NCI-H345 treated with DMSO at 0.1 percent for 48 hours (cell line): ENCODE measurements at regions not wholly inside any gene's neighbourhood (a gene's known extent, or its start where the extent isn't known, plus 50 kb on each side); places are given as distances from the start of the nearest gene placed in this dataset.

Experiments
- DNase-seq: peaks from one replicate; lab custom pipeline; 2025; ENCODE audit not compliant: unreplicated experiment; lab: John Stamatoyannopoulos, UW

GRCh38 chr5:148708854-148709253, 54.5 kb upstream of the HTR4 start:
- no peak for DNase-seq

DNA sequence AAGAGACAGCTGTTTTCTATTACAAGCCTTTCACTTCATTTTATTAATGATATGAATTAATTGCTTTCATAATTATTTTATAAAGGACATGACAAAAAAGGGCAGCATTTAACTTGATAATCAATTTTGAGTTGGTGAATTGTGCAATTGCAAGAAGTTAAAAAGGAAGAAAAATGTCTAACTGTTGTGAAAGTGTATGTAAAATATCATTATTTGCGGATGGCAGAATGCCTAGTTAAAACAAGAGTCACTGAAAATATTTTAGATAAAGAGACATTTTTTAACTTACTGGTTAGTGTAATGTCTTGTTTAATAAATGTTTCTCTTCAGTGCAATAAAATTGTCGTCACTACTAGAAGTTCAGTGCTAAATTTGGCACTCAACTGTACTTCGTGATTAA, 57.6 kb upstream of the HTR4 start:
- DNase-seq = no peak

GRCh38 chr5:148713735-148714508, 59.6 kb upstream of the HTR4 start:
- DNase-seq = no peak

GRCh38 chr5:148716716-148717115, 62.4 kb upstream of the HTR4 start:
- DNase-seq = no peak

GRCh38 chr5:148717668-148718067, 63.3 kb upstream of the HTR4 start:
- DNase-seq = no peak

DNA sequence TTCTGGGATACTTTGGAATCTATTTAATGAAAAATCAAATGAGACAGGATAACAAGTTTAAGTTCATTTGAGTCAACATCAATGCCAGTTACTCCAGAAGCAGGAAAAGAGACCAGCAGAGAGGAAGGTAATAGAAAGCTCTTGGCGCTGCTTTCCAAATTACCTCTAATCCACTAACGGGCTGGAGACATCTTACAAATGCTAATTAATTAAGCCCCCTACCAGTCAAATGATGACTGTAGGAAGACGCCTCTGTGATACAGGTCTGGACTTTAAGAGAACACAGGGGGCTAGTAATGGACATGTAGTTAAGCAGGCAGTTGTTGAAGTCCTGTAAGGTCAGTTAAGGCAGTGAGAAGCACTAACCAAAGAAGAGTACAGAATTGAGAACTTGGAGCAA, 65.3 kb upstream of the HTR4 start:
- no peak for DNase-seq

- DNase-seq = no peak
Measured at GRCh38 chr5:148720257-148720656, 65.9 kb upstream of the HTR4 start.

GRCh38 chr5:148723143-148723542, 68.8 kb upstream of the HTR4 start:
- no peak for DNase-seq

- no peak for DNase-seq
Measured at GRCh38 chr5:148725675-148726074, 71.3 kb upstream of the HTR4 start.

DNA sequence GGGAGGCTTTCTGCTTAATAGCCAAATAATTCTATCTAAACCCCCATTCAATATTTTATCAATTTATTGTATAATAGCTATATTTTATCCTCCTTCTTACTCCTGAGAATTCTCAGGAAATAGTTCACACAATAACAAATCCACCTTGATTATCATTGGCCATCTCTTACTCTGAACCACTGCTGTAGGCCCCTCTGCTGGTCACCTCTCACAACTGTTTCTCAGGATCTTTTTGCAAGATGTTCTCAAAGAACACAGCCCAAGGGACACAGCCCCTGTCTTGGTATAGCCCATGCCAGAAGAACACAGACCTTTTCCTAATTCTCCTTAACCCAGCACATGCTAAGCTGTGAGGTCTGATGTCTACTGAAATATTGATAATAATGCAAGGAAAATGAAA, 74.9 kb upstream of the HTR4 start:
- DNase-seq = peak; percentile 32

DNA sequence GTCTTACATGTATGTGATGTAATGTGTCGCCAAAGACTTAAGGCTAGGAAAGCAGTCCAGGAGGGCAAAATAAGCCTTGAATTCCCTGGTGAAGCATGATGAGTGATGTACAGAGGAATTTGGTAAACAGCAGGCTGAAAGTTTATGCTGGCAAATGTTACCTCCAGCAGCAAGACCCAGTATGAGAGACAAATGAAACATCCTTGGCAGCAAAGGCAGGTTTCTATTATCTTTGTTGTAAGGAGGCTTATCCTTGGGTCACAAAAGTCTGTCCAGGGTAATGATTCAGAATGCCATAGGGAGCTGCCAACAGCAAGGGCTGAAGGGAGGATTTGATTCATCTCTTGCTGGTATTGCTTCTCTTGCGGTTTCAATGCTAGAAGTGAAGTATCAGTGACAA, 75.9 kb upstream of the HTR4 start:
- DNase-seq = no peak

- DNase-seq = peak; percentile 90
Measured at GRCh38 chr5:148730942-148731898, 76.9 kb upstream of the HTR4 start.

- DNase-seq = no peak
Measured at GRCh38 chr5:148732692-148733091, 78.4 kb upstream of the HTR4 start.

DNA sequence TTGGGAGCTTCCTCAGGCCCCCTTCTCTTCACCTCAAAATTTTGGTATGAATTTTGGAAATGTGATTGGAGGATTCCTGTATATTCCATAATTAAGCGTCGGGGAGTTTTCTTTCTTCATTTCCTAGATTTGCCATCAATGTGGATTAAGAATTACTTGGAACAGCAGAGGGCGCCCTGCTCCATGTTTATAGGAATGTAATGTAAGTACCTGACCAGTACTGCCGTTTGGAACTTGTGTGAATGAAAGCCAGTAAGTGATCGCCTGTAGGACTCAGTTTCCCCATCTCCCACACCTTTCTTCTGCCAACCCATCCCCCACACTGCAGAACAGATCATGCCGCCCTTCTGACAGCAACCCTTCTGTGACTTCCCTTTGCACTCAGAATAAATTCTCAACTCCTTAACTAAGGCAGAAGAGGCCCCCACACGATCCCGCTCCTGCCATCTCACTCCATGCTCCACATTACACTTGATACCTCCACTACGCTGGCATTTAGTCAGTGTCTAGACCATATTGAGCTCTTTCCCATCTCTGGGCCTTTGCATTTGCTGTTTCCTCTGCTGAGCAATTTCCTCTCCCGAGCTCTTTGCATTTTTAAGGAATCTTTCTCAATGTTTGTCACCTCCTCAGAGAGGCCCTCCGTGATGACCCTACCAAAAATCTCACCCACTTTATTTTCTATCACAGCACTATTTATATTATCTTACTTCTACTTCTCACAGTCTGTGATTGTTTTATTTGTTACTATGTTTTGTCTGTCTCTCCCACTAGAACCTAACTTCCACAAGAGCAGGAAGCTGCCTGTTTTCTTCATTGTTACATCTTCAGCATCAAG, 79.5 kb upstream of the HTR4 start:
- DNase-seq = peak; percentile 65

- no peak for DNase-seq
Measured at GRCh38 chr5:148734518-148734917, 80.2 kb upstream of the HTR4 start.

- DNase-seq = no peak
Measured at GRCh38 chr5:148735301-148735835, 81.0 kb upstream of the HTR4 start.

DNA sequence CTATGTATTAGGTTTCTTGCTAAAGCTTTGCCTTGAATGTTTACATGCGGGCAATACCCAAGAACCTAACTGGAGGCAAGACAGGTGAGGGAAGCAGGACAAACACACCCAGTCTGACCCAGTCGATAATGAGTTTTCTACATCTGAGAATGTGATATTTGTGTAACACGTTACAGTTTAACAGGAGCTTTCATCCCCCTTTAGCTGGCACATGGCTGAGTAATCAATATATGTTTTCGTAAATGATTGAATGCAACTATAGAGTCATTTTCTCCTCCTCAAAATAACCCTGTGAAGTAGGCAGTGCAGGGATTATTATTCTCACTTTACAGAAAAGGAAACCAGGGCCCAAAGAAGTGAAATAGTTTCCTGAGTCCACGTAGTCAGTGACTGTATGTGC, 84.7 kb upstream of the HTR4 start:
- DNase-seq = no peak

DNA sequence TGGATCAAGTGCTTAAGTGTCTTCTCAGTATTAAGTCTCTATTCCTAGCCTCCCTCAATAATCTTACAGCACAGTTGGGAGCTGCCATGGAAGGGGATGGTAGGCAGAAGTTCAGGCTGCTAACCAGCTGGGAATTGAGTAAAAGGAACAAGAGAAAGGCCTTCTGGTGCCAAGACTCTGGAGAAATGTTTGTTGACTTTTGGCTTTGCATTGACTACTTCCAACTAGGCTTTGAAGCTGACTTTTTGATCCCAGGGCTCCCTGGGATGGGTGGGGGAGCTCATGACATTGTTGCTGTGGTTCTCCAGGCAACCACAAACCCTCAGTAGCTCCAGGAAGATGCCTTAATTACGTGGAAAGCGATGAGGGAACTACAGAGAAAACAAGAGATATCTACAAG, 85.2 kb upstream of the HTR4 start:
- DNase-seq = no peak

DNA sequence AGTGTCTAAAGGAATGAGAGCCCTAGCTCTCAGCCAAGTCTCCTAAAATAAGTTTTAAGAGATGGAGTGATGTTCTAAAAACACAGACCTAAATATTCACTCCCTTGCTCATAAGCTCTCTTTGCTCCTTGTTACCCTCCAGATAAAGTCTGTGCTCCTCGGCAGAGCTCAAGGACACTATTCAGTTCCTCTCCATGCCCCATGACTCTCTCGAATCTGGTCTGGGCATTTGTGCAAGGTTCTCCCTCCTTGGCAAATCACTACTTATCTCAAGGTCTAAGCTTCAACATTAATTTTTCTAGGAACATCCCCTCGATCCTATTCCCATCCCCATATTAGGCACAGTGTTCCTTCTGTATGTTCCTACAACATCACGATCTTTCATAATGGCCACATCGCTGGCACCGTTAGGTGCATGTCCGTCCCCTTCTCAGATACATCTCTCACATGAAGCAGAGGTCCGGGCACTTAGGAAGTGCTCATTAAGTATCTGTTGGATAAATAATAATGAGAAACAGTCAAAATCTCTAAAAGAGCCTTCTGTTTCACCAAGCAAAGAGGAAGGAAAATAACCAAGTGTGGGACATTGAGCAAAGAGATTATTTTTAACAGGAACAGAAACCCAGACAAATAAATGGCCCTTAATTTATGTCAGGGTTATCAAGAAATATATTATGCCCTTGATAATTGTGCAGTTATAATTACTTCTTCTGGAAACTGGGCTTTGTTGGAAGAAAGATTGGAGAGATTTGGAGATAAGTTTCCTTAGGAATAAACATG, 85.9 kb upstream of the HTR4 start:
- no peak for DNase-seq
